NCI-H2196 treated with DMSO at 0.1 percent for 48 hours (cell line): ENCODE measurements at regions not wholly inside any gene's neighbourhood (a gene's known extent, or its start where the extent isn't known, plus 50 kb on each side); places are given as distances from the start of the nearest gene placed in this dataset.
A peak's percentile ranks its signal among the peaks of the same experiment; 100 is the strongest.

Source experiments
- DNase-seq: peaks from one replicate; lab custom pipeline; 2025; ENCODE audit not compliant: unreplicated experiment; lab: John Stamatoyannopoulos, UW

GRCh38 chr3:127133971-127134370 is 59.0 kb upstream of the PRR23E start:
- DNase-seq: no peak

GRCh38 chr3:127134466-127134865 is 58.5 kb upstream of the PRR23E start:
- no peak for DNase-seq

- DNase-seq: no peak
Measured at GRCh38 chr3:127134887-127135240, 58.1 kb upstream of the PRR23E start.

- no peak for DNase-seq
Measured at GRCh38 chr3:127135241-127136023, 57.5 kb upstream of the PRR23E start.

- no peak for DNase-seq
Measured at GRCh38 chr3:127136024-127136600, 56.8 kb upstream of the PRR23E start.

GRCh38 chr3:127136706-127137105 is 56.2 kb upstream of the PRR23E start:
- no peak for DNase-seq

GRCh38 chr3:127137113-127137512 is 55.8 kb upstream of the PRR23E start:
- DNase-seq: no peak

- DNase-seq: no peak
Measured at GRCh38 chr3:127137757-127138536, 55.0 kb upstream of the PRR23E start.

- DNase-seq: no peak
Measured at GRCh38 chr3:127139601-127140500, 53.1 kb upstream of the PRR23E start.

- DNase-seq: no peak
Measured at GRCh38 chr3:127140501-127141460, 52.1 kb upstream of the PRR23E start.

- peak; percentile 97 for DNase-seq
Measured at GRCh38 chr3:127141921-127142730, 50.8 kb upstream of the PRR23E start.
